Gastroesophageal sphincter (tissue), 3 donors: ENCODE measurements at regions not wholly inside any gene's neighbourhood (a gene's known extent, or its start where the extent isn't known, plus 50 kb on each side); places are given as distances from the start of the nearest gene placed in this dataset.

Experiments used
- CTCF ChIP-seq, 4 experiments: fragments of 200-600 bp in 2 of 4; fragments of 450-650 bp in 2 of 4; sonication (generic) in 1 of 4; IDR thresholded peaks; one replicate each; pipeline ENCODE4 v1.5.1; 2017 to 2019; ENCODE audit warnings: antibody characterized with exemption in 4 of 4, mild to moderate bottlenecking in 2 of 4, moderate library complexity in 2 of 4
- POLR2A ChIP-seq, 2 donors: fragments of 450-650 bp; IDR thresholded peaks; one replicate each; pipeline ENCODE4 v1.6.1; 2017; ENCODE audit warnings: antibody characterized with exemption in 2 of 2, mild to moderate bottlenecking in 2 of 2, moderate library complexity in 1 of 2
- POLR2AphosphoS5 ChIP-seq: sonication (generic); formaldehyde crosslinking; IDR thresholded peaks from one replicate; pipeline ENCODE4 v1.6.1; 2017; ENCODE audit warnings: antibody characterized with exemption

- TF ChIP-seq CTCF (IDR thresholded peaks at IDR 0.05) (no peak), POLR2AphosphoS5 (no peak), POLR2A (IDR thresholded peaks at IDR 0.05) (no peak)
These were observed 79.6 kb upstream of the MTPN start for GRCh38 chr7:136056651-136057231.
